Cardiac fibroblast (primary cell): ENCODE measurements at regions not wholly inside any gene's neighbourhood (a gene's known extent, or its start where the extent isn't known, plus 50 kb on each side); places are given as distances from the start of the nearest gene placed in this dataset.

Experiments used
- DNase-seq, 2 donors: peaks; one replicate each; pipeline versions ENCODE4 v3.0.0 to v3.0.0-alpha.2; 2010; ENCODE audit warnings: low read depth in 2 of 2
- H3K4me3 ChIP-seq, 2 donors: replicated peaks in 1 of 2; 1 replicate in 1 of 2; 2 replicates in 1 of 2; pipeline ENCODE4 v1.5.1; 2011; ENCODE audit warnings: low read depth in 2 of 2, low read length in 2 of 2, mild to moderate bottlenecking in 2 of 2, moderate library complexity in 1 of 2
- CTCF ChIP-seq: IDR thresholded peaks from one replicate; pipeline ENCODE4 v1.5.1; 2011; ENCODE audit warnings: low read depth, mild to moderate bottlenecking, low read length, inconsistent platforms

DNA sequence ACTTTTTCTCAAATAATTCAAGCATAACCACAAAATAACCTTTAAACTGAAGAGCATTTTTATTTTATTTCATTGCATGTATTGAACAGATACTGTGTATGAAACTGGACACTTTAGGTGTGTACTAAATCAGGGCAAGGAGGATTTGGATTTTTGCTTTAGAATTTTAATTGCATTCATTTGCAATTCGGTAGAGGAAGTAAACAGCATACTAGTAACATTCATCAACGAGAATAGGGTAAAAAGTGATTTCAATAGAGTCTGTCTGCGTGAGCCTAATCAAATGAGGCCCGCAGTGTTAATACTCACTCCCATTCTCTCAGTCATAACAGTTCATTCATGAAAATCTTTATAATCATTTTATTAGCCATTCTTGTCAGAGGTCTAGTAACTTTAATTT is 200.2 kb downstream of the SPRY2 start:
- no peak for TF ChIP-seq CTCF
- H3K4me3 ChIP-seq, result no peak overlapping the region
- no peak for DNase-seq

DNA sequence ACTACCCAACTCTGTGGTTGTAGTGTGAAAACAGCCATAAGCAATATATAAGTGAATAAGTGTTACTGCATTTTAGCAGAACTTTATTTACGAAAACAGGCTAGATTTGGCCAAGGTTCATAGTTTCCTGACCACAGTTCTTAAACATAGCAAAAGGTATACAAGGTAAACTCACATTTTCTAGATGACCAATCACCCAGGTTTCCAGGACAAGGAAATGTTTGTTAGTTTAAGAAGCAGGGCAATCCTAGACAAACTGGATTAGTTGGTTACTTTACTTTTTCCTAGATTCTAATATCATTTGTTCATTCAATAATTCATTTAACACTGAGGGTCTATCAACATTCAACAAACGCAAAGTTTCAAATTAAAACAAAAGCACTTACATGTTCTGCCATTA is 201.7 kb downstream of the SPRY2 start:
- no peak for TF ChIP-seq CTCF
- no peak overlapping the region for H3K4me3 ChIP-seq
- DNase-seq, result no peak

DNA sequence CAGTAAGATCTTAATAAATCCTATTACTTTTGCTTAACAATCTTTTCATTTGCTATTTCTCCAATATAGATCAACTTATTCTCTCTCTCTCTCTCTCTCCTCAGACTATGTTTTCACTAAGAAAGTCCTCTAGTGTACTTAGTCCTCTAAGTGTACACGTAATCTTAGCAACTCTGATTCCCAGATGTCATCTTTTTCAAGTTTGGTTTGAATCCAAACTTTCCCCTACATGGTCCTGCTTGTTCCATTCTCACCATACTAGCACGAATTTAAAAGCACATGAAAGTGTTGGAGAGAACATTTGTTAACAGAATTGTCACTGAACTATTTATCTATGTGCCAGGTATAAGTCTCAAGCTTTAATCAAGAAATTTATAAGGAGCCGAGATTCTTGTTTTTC is 202.9 kb downstream of the SPRY2 start:
- TF ChIP-seq CTCF, result no peak
- H3K4me3 ChIP-seq, result no peak overlapping the region
- DNase-seq, result no peak

- H3K4me3 ChIP-seq, result no peak overlapping the region
- no peak for TF ChIP-seq CTCF
- no peak for DNase-seq
Observed at GRCh38 chr13:80134346-80134745, 206.6 kb downstream of the SPRY2 start.

GRCh38 chr13:80133631-80134261 is 207.2 kb downstream of the SPRY2 start:
- DNase-seq, result peak in 1 of 2 donors; percentile 37
- TF ChIP-seq CTCF, result no peak
- no peak overlapping the region for H3K4me3 ChIP-seq

GRCh38 chr13:80132741-80133601 is 208.0 kb downstream of the SPRY2 start:
- TF ChIP-seq CTCF, result no peak
- DNase-seq, result peak; percentile 59 to 84
- peak overlapping the region; percentile 1 to 14 for H3K4me3 ChIP-seq
